ENCODE measurements at regions not wholly inside any gene's neighbourhood (a gene's known extent, or its start where the extent isn't known, plus 50 kb on each side); places are given as distances from the start of the nearest gene placed in this dataset.
A peak's percentile ranks its signal among the peaks of the same experiment; 100 is the strongest.

GRCh38 chr6:145267076-145267867 is 468.0 kb downstream of the EPM2A start:
- Histone ChIP-seq H3K79me2 (replicated peaks; ENCODE audit: insufficient read depth) (no peaks in the 10 kb centered on the region), H3K27ac (ENCODE audit: low read depth) (no peak overlapping the region), H3K36me3 (ENCODE audit: insufficient read depth) (no peaks in the 10 kb centered on the region), H3K27me3 (ENCODE audit: insufficient read depth) (no peaks in the 10 kb centered on the region), H3F3A (replicated peaks; ENCODE audit: low read depth) (no peaks in the 10 kb centered on the region), H2AFZ (no peak overlapping the region), H4K20me1 (replicated peaks; ENCODE audit: insufficient read depth) (no peaks in the 10 kb centered on the region), H3K4me1 (ENCODE audit: insufficient read depth) (no peaks in the 10 kb centered on the region; the same call in 1 of the 2 replicates), H3K4me2 (no peak overlapping the region), H3K4me3 (no peak overlapping the region), H3K9me2 (ENCODE audit: insufficient read depth) (no peaks in the 10 kb centered on the region)
- ATAC-seq (peak; percentile 59; the same call in 2 of the 3 replicates), DNase-seq (ENCODE audit: low spot score) (peak; percentile 7)
- H3K4me3 Mint-ChIP-seq, result no peak overlapping the region
- H3K9me3 Mint-ChIP-seq, result no peaks in the 10 kb centered on the region
- TF ChIP-seq EZH2 (IDR thresholded peaks at IDR 0.05; ENCODE audit: low read depth, unreplicated experiment) (no peak), NANOG (IDR thresholded peaks at IDR 0.05; ENCODE audit: borderline replicate concordance) (no peak), ETS1 (IDR thresholded peaks at IDR 0.05) (no peak), CTCF (conservative IDR thresholded peaks at IDR 0.05; ENCODE audit: low read depth in 2 of 2) (no peak), STAT1 (IDR thresholded peaks at IDR 0.05; ENCODE audit: unreplicated experiment) (no peak), CREB1 (CRISPR knock-in tag; IDR thresholded peaks at IDR 0.05; ENCODE audit: low read depth) (no peak), POLR2AphosphoS5 (IDR thresholded peaks at IDR 0.05; ENCODE audit: low read depth) (no peak), ZNF331 (CRISPR knock-in tag; IDR thresholded peaks at IDR 0.05; ENCODE audit: low read depth) (no peak), EZH2phosphoT487 (IDR thresholded peaks at IDR 0.05; ENCODE audit: unreplicated experiment) (no peak), REST (IDR thresholded peaks at IDR 0.05; ENCODE audit: unreplicated experiment) (no peak), ZNF462 (CRISPR knock-in tag; IDR thresholded peaks at IDR 0.05) (no peak), ZNF114 (CRISPR knock-in tag; IDR thresholded peaks at IDR 0.05) (no peak), JUNB (IDR thresholded peaks at IDR 0.05; ENCODE audit: unreplicated experiment) (no peak)
- H3K36me3 Mint-ChIP-seq (ENCODE audit: low read depth), result no peaks in the 10 kb centered on the region
- no peaks in the 10 kb centered on the region for H3K27me3 Mint-ChIP-seq (ENCODE audit: insufficient read depth, low read depth, poor library complexity)
- no peak overlapping the region for H3K27ac Mint-ChIP-seq
- no peaks in the 10 kb centered on the region for H3K4me1 Mint-ChIP-seq

Measured in GM23338 (cell line).